Uterus (tissue), 3 donors: ENCODE measurements at regions not wholly inside any gene's neighbourhood (a gene's known extent, or its start where the extent isn't known, plus 50 kb on each side); places are given as distances from the start of the nearest gene placed in this dataset.

ENCODE experiments used
- DNase-seq, 2 donors: peaks; one replicate each; pipeline ENCODE4 v3.0.0-alpha.2; 2019 to 2020
- H3K27ac ChIP-seq, 2 donors: fragments of 200-600 bp; sonication (generic); 1 replicate in 1 of 2; 2 replicates in 1 of 2; pipeline ENCODE4 v1.5.1; 2016 to 2018
- H3K27me3 ChIP-seq, 2 donors: fragments of 200-600 bp; sonication (generic); one replicate each; pipeline ENCODE4 v1.5.1; 2018 to 2019; ENCODE audit warnings: control low read depth in 1 of 2
- H3K36me3 ChIP-seq, 2 donors: fragments of 200-600 bp; sonication (generic); one replicate each; pipeline ENCODE4 v1.5.1; 2019; ENCODE audit warnings: control low read depth in 1 of 2
- H3K4me1 ChIP-seq, 2 donors: fragments of 200-600 bp; sonication (generic); one replicate each; pipeline ENCODE4 v1.5.1; 2018 to 2019; ENCODE audit warnings: control low read depth in 1 of 2
- H3K4me3 ChIP-seq, 2 donors: fragments of 200-600 bp; sonication (generic); 1 replicate in 1 of 2; 2 replicates in 1 of 2; pipeline ENCODE4 v1.5.1; 2018 to 2019; ENCODE audit warnings: mild to moderate bottlenecking in 1 of 2
- H3K9me3 ChIP-seq, 2 donors: fragments of 200-600 bp; sonication (generic); one replicate each; pipeline ENCODE4 v1.5.1; 2019; ENCODE audit warnings: control low read depth in 1 of 2
- CTCF ChIP-seq, 4 experiments: fragments of 200-600 bp in 2 of 4; fragments of 450-650 bp in 2 of 4; sonication (generic) in 2 of 4; IDR thresholded peaks; one replicate each; pipeline ENCODE4 v1.5.1; 2016 to 2019; ENCODE audit warnings: antibody characterized with exemption in 4 of 4, mild to moderate bottlenecking in 2 of 4, moderate library complexity in 1 of 4
- POLR2A ChIP-seq, 2 donors: fragments of 450-650 bp; IDR thresholded peaks; one replicate each; pipeline ENCODE4 v1.6.1; 2016; ENCODE audit warnings: antibody characterized with exemption in 2 of 2, mild to moderate bottlenecking in 1 of 2, moderate library complexity in 1 of 2
- intact Hi-C: fragments of 100-400 bp; cut with DNase I; formaldehyde crosslinking; loops from one replicate; pipeline ENCODE4 v1.15.1; 2023; ENCODE audit warnings: low total_unique reads
- donor health status: DM: yes; HTN: yes; CAD: no.

- DNase-seq, result no peak
- no peak overlapping the region for H3K27ac ChIP-seq
- H3K36me3 ChIP-seq, result no peaks in the 10 kb centered on the region
- no peak overlapping the region for H3K4me3 ChIP-seq
- intact Hi-C loops, result no loop called here
- H3K4me1 ChIP-seq, result no peaks in the 10 kb centered on the region
- no peaks in the 10 kb centered on the region for H3K9me3 ChIP-seq
- TF ChIP-seq POLR2A (IDR thresholded peaks at IDR 0.05), result no peak
- TF ChIP-seq CTCF (IDR thresholded peaks at IDR 0.05), result no peak
- H3K27me3 ChIP-seq, result no peaks in the 10 kb centered on the region
These were observed 287.6 kb downstream of the MYCN start for GRCh38 chr2:16227811-16228462.

- no peak for DNase-seq
- H3K4me3 ChIP-seq, result no peak overlapping the region
- H3K4me1 ChIP-seq, result no peaks in the 10 kb centered on the region
- no peak overlapping the region for H3K27ac ChIP-seq
- H3K9me3 ChIP-seq, result no peaks in the 10 kb centered on the region
- TF ChIP-seq CTCF (IDR thresholded peaks at IDR 0.05), result no peak
- TF ChIP-seq POLR2A (IDR thresholded peaks at IDR 0.05), result no peak
- intact Hi-C loops, result no loop called here
- no peaks in the 10 kb centered on the region for H3K36me3 ChIP-seq
- H3K27me3 ChIP-seq, result no peaks in the 10 kb centered on the region
These were observed 286.8 kb downstream of the MYCN start for GRCh38 chr2:16226943-16227664.

- no peaks in the 10 kb centered on the region for H3K9me3 ChIP-seq
- no peaks in the 10 kb centered on the region for H3K4me1 ChIP-seq
- H3K36me3 ChIP-seq, result no peaks in the 10 kb centered on the region
- no peak overlapping the region for H3K4me3 ChIP-seq
- no peak overlapping the region for H3K27ac ChIP-seq
- no peak for TF ChIP-seq CTCF (IDR thresholded peaks at IDR 0.05)
- TF ChIP-seq POLR2A (IDR thresholded peaks at IDR 0.05), result no peak
- H3K27me3 ChIP-seq, result no peaks in the 10 kb centered on the region
- DNase-seq, result no peak
- intact Hi-C loops, result no loop called here
These were observed 286.0 kb downstream of the MYCN start for GRCh38 chr2:16226381-16226780.

- intact Hi-C loops, result no loop called here
- H3K36me3 ChIP-seq, result no peaks in the 10 kb centered on the region
These were observed 285.2 kb downstream of the MYCN start for GRCh38 chr2:16225545-16225944.

More at GRCh38 chr2:16225545-16225944, 285.2 kb downstream of the MYCN start:
- no peak for DNase-seq
- Histone ChIP-seq H3K9me3 (no peaks in the 10 kb centered on the region), H3K27ac (no peak overlapping the region), H3K4me1 (no peaks in the 10 kb centered on the region), H3K4me3 (no peak overlapping the region), H3K27me3 (no peaks in the 10 kb centered on the region)
- no peak for TF ChIP-seq CTCF (IDR thresholded peaks at IDR 0.05)
- TF ChIP-seq POLR2A (IDR thresholded peaks at IDR 0.05), result no peak
